Peyer's patch (tissue), 4 donors: ENCODE measurements at regions not wholly inside any gene's neighbourhood (a gene's known extent, or its start where the extent isn't known, plus 50 kb on each side); places are given as distances from the start of the nearest gene placed in this dataset.

Experiments
- POLR2A ChIP-seq, 2 donors: fragments of 450-650 bp; IDR thresholded peaks; one replicate each; pipeline ENCODE4 v1.5.1; 2017; ENCODE audit warnings: antibody characterized with exemption in 2 of 2, mild to moderate bottlenecking in 2 of 2, moderate library complexity in 2 of 2
- TF ChIP-seq, protein P1 (sequence below), 6 experiments: fragments of 450-650 bp in 4 of 6; fragments of 200-600 bp in 2 of 6; sonication (generic) in 1 of 6; IDR thresholded peaks; one replicate each; pipeline ENCODE4 v1.5.1; 2017 to 2019; ENCODE audit warnings: antibody characterized with exemption in 6 of 6, mild to moderate bottlenecking in 3 of 6, moderate library complexity in 1 of 6

DNA sequence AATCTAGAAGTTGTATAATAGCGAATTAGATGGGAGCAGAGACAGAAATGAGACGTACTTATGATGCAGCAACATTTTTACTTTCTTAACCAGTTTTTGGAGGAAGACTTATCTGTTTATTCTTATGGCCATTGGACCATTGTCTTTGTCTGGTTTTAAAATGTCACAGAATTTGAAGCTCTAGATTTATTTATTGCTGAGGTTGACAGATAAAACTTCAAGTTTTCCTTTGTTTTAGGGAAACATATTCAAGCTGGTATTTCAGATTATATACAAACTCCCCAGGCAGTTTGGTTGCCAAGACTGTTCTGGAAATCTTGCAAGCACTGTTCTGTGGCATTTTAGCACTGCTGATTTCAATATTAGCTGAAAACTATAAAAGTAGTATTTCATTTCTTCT, 1021.7 kb downstream of the GALC start:
- TF ChIP-seq, protein P1, sequence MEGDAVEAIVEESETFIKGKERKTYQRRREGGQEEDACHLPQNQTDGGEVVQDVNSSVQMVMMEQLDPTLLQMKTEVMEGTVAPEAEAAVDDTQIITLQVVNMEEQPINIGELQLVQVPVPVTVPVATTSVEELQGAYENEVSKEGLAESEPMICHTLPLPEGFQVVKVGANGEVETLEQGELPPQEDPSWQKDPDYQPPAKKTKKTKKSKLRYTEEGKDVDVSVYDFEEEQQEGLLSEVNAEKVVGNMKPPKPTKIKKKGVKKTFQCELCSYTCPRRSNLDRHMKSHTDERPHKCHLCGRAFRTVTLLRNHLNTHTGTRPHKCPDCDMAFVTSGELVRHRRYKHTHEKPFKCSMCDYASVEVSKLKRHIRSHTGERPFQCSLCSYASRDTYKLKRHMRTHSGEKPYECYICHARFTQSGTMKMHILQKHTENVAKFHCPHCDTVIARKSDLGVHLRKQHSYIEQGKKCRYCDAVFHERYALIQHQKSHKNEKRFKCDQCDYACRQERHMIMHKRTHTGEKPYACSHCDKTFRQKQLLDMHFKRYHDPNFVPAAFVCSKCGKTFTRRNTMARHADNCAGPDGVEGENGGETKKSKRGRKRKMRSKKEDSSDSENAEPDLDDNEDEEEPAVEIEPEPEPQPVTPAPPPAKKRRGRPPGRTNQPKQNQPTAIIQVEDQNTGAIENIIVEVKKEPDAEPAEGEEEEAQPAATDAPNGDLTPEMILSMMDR (IDR thresholded peaks at IDR 0.05): no peak
- TF ChIP-seq POLR2A (IDR thresholded peaks at IDR 0.05): no peak
